ENCODE measurements at regions not wholly inside any gene's neighbourhood (a gene's known extent, or its start where the extent isn't known, plus 50 kb on each side); places are given as distances from the start of the nearest gene placed in this dataset.

DNA sequence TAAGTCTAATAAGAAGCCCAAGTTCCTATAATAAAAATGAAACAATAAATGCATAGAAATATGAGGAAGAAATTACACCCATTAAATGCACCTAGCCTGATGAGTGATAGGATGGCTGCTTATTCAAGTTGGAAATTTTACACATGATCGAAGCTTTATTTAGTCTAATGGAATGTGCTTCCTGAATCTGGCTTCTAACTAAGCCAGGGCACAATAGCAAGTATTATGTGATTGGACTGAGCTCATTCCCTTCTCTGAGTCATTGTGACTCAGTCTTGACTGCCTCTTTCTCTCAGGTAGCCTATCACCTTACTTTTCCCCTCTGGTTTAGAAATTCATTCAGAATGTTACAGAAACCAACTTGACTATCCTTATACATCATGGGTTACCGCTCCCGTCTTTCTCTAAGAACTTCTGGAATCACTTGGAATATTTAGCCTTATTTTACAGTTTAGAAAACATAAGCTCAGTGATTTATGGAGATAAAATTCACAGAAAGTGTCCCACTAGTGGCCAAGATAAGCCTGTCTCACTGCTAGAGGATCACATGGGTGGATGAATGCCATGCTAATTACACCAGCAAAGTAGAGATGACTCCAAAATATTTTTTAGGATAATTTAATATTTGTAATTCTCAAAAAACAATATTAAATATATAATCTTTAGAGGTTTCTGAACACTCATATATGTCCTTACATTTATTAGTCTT lies 505.3 kb upstream of the JAG1 start:
- TF ChIP-seq EP300 (IDR thresholded peaks at IDR 0.05; ENCODE audit: borderline replicate concordance in 1 of 2, low read depth in 1 of 2, low read length in 1 of 2), result no peak; a peak in 1 of 4 replicates
- TF ChIP-seq, protein P1, sequence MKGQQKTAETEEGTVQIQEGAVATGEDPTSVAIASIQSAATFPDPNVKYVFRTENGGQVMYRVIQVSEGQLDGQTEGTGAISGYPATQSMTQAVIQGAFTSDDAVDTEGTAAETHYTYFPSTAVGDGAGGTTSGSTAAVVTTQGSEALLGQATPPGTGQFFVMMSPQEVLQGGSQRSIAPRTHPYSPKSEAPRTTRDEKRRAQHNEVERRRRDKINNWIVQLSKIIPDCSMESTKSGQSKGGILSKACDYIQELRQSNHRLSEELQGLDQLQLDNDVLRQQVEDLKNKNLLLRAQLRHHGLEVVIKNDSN (IDR thresholded peaks at IDR 0.05; ENCODE audit: borderline replicate concordance, low read depth), result no peak
- no peak for TF ChIP-seq POLR2AphosphoS5 (IDR thresholded peaks at IDR 0.05; ENCODE audit: low read depth, low read length)
- TF ChIP-seq, protein P2, sequence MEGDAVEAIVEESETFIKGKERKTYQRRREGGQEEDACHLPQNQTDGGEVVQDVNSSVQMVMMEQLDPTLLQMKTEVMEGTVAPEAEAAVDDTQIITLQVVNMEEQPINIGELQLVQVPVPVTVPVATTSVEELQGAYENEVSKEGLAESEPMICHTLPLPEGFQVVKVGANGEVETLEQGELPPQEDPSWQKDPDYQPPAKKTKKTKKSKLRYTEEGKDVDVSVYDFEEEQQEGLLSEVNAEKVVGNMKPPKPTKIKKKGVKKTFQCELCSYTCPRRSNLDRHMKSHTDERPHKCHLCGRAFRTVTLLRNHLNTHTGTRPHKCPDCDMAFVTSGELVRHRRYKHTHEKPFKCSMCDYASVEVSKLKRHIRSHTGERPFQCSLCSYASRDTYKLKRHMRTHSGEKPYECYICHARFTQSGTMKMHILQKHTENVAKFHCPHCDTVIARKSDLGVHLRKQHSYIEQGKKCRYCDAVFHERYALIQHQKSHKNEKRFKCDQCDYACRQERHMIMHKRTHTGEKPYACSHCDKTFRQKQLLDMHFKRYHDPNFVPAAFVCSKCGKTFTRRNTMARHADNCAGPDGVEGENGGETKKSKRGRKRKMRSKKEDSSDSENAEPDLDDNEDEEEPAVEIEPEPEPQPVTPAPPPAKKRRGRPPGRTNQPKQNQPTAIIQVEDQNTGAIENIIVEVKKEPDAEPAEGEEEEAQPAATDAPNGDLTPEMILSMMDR (IDR thresholded peaks at IDR 0.05), result peak; percentile 40
- no peak for TF ChIP-seq SIN3A (IDR thresholded peaks at IDR 0.05; ENCODE audit: borderline replicate concordance, low read depth, low read length)
- TF ChIP-seq YY1 (IDR thresholded peaks at IDR 0.05; ENCODE audit: low read depth), result no peak
- TF ChIP-seq, protein P3, sequence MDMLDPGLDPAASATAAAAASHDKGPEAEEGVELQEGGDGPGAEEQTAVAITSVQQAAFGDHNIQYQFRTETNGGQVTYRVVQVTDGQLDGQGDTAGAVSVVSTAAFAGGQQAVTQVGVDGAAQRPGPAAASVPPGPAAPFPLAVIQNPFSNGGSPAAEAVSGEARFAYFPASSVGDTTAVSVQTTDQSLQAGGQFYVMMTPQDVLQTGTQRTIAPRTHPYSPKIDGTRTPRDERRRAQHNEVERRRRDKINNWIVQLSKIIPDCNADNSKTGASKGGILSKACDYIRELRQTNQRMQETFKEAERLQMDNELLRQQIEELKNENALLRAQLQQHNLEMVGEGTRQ (IDR thresholded peaks at IDR 0.05; ENCODE audit: borderline replicate concordance, low read depth, low read length), result no peak
- TF ChIP-seq MEF2A (IDR thresholded peaks at IDR 0.05; ENCODE audit: borderline replicate concordance, low read depth), result no peak
- TF ChIP-seq TEAD4 (IDR thresholded peaks at IDR 0.05; ENCODE audit: borderline replicate concordance, insufficient read depth), result 0 out of 2 replicates have a peak, but pooled peaks have one; percentile 35
- TF ChIP-seq, protein P4, sequence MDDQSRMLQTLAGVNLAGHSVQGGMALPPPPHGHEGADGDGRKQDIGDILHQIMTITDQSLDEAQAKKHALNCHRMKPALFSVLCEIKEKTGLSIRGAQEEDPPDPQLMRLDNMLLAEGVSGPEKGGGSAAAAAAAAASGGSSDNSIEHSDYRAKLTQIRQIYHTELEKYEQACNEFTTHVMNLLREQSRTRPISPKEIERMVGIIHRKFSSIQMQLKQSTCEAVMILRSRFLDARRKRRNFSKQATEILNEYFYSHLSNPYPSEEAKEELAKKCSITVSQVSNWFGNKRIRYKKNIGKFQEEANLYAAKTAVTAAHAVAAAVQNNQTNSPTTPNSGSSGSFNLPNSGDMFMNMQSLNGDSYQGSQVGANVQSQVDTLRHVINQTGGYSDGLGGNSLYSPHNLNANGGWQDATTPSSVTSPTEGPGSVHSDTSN (IDR thresholded peaks at IDR 0.05), result no peak; the same call in 1 of the 2 replicates
- no peak for TF ChIP-seq RFX5 (IDR thresholded peaks at IDR 0.05; ENCODE audit: low read length)
- TF ChIP-seq JUND (IDR thresholded peaks at IDR 0.05), result peak; percentile 80
- TF ChIP-seq TAF1 (IDR thresholded peaks at IDR 0.05; ENCODE audit: borderline replicate concordance, low read depth, low read length), result no peak
- no peak for TF ChIP-seq RAD21 (IDR thresholded peaks at IDR 0.05; ENCODE audit: low read length)
